ENCODE measurements at regions not wholly inside any gene's neighbourhood (a gene's known extent, or its start where the extent isn't known, plus 50 kb on each side); places are given as distances from the start of the nearest gene placed in this dataset.

DNA sequence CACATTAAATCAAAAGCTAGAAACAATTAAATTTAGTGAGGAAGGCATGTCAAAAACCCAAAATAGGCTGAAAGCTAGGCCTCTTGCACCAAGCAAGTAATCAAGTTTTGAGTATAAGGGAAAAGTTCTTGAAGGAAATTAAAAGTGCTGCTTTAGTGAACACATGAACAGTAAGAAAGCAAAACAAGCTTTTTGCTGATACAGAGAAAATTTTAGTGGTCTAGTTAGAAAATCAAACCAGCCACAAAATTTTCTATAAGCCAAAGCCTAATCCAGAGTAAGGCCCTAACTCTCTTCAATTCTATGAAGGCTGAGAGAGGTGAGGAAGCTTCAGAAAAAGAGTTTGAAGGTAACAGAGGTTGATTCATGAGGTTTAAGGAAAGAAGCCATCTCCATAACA is 116.2 kb downstream of the CYB561 start:
- TF ChIP-seq, protein P1, sequence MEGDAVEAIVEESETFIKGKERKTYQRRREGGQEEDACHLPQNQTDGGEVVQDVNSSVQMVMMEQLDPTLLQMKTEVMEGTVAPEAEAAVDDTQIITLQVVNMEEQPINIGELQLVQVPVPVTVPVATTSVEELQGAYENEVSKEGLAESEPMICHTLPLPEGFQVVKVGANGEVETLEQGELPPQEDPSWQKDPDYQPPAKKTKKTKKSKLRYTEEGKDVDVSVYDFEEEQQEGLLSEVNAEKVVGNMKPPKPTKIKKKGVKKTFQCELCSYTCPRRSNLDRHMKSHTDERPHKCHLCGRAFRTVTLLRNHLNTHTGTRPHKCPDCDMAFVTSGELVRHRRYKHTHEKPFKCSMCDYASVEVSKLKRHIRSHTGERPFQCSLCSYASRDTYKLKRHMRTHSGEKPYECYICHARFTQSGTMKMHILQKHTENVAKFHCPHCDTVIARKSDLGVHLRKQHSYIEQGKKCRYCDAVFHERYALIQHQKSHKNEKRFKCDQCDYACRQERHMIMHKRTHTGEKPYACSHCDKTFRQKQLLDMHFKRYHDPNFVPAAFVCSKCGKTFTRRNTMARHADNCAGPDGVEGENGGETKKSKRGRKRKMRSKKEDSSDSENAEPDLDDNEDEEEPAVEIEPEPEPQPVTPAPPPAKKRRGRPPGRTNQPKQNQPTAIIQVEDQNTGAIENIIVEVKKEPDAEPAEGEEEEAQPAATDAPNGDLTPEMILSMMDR (conservative IDR thresholded peaks at IDR 0.05): no peak
- no peak for TF ChIP-seq EZH2 (IDR thresholded peaks at IDR 0.05; ENCODE audit: low read depth)
